HepG2 (cell line): ENCODE measurements at regions not wholly inside any gene's neighbourhood (a gene's known extent, or its start where the extent isn't known, plus 50 kb on each side); places are given as distances from the start of the nearest gene placed in this dataset.

ENCODE experiments used
- ATAC-seq: fragments of 200-7000 bp; cut with Tn5 transposase; 3 replicates; pipeline ENCODE4 v1.9.1; 2020; ENCODE audit warnings: mild to moderate bottlenecking, moderate library complexity
- BruUV-seq: library from RNA; stranded (reverse); fragments of 400-500 nt; replicated peaks from 2 replicates; lab custom pipeline; 2021; lab: Mats Ljungman, UMichigan
- CTCF ChIA-PET: fragments of 300-600 bp; formaldehyde crosslinking; extraction: SDS; loops from one replicate; lab custom pipeline; 2021; ENCODE audit warnings: low total read pairs, inconsistent platforms, low intra/inter-chr PET ratio; lab: Yijun Ruan, JAX
- POLR2A ChIA-PET: fragments of 350-600 bp; sonication (Branson Sonifier 250); formaldehyde crosslinking; loops from one replicate; lab custom pipeline; 2020; ENCODE audit warnings: antibody characterized with exemption, inconsistent platforms; lab: Yijun Ruan, JAX
- DNase-seq: peaks from one replicate; pipeline ENCODE4 v3.0.0-alpha.2; 2015; ENCODE audit warnings: low spot score
- FAIRE-seq: peaks from 3 replicates; lab custom pipeline; 2011; peaks lifted over from hg19 to GRCh38; lab: Jason Lieb, UNC
- H2AFZ ChIP-seq: one replicate; pipeline ENCODE4 v1.6.1; 2011; ENCODE audit warnings: low read length, inconsistent platforms
- H3K27ac ChIP-seq: fragments of 300-600 bp; 3 replicates; pipeline ENCODE4 v1.8.0; 2011; ENCODE audit warnings: mixed run types, mild to moderate bottlenecking, mixed read lengths, low read length, inconsistent platforms; ENCODE audit not compliant: insufficient read depth; ENCODE audit errors: extremely low read length
- H3K27me3 ChIP-seq, 2 experiments: fragments of 200-600 bp in 1 of 2; 2 replicates in 1 of 2; 3 replicates in 1 of 2; pipeline versions ENCODE4 v1.6.0 to v1.8.0; 2011; ENCODE audit warnings: low read length in 2 of 2, mild to moderate bottlenecking in 2 of 2, moderate library complexity in 2 of 2, inconsistent platforms in 1 of 2; ENCODE audit not compliant: insufficient read depth in 2 of 2, control insufficient read depth in 1 of 2
- H3K36me3 ChIP-seq, 2 experiments: fragments of 200-600 bp in 1 of 2; replicated peaks in 1 of 2; 2 replicates in 1 of 2; 3 replicates in 1 of 2; pipeline versions ENCODE4 v1.5.1 to v1.8.0; 2011; ENCODE audit warnings: low read length in 2 of 2, inconsistent platforms in 1 of 2; ENCODE audit not compliant: insufficient read depth in 2 of 2, control insufficient read depth in 1 of 2
- H3K4me1 ChIP-seq: 2 replicates; pipeline ENCODE4 v1.5.1; 2012; ENCODE audit warnings: low read length, inconsistent platforms; ENCODE audit not compliant: insufficient read depth
- H3K4me2 ChIP-seq: 2 replicates; pipeline ENCODE4 v1.6.0; 2011; ENCODE audit warnings: low read depth, low read length, inconsistent platforms
- H3K4me3 ChIP-seq, 3 experiments: fragments of 200-600 bp in 1 of 3; sonication (generic), shearing (Covaris generic) in 1 of 3; replicated peaks in 1 of 3; 2 replicates each; pipeline ENCODE4 v1.5.1; 2011 to 2016; ENCODE audit warnings: low read length in 3 of 3, inconsistent platforms in 2 of 3, low read depth in 2 of 3, mild to moderate bottlenecking in 2 of 3, control low read depth in 1 of 3, mixed read lengths in 1 of 3; ENCODE audit not compliant: insufficient read depth in 1 of 3
- H3K79me2 ChIP-seq: one replicate; pipeline ENCODE4 v1.6.1; 2011; ENCODE audit warnings: low read length, inconsistent platforms; ENCODE audit not compliant: insufficient read depth
- H3K9ac ChIP-seq: 2 replicates; pipeline ENCODE4 v1.6.0; 2011; ENCODE audit warnings: mild to moderate bottlenecking, low read depth, low read length, inconsistent platforms; ENCODE audit not compliant: insufficient read depth
- H3K9me3 ChIP-seq: 2 replicates; pipeline ENCODE4 v1.5.1; 2012; ENCODE audit warnings: mild to moderate bottlenecking, low read length
- H4K20me1 ChIP-seq: 2 replicates; pipeline ENCODE4 v1.6.0; 2011; ENCODE audit warnings: inconsistent platforms, mild to moderate bottlenecking, low read length, moderate library complexity; ENCODE audit not compliant: insufficient read depth
- ATAD3A ChIP-seq: sonication (generic); formaldehyde crosslinking; IDR thresholded peaks from 2 replicates; pipeline ENCODE4 v1.4.0; 2020; ENCODE audit warnings: missing genetic modification reagents
- HNF4A ChIP-seq: sonication (generic); formaldehyde crosslinking; IDR thresholded peaks from 2 replicates; pipeline ENCODE4 v1.4.0; 2020; ENCODE audit warnings: missing genetic modification reagents
- SYNCRIP ChIP-seq: fragments of 200-400 bp; formaldehyde crosslinking; IDR thresholded peaks from 2 replicates; pipeline ENCODE4 v1.6.1; 2018; ENCODE audit warnings: mild to moderate bottlenecking, low read depth, low read length; ENCODE audit not compliant: insufficient read depth
- ZNF143 ChIP-seq: sonication (generic); formaldehyde crosslinking; IDR thresholded peaks from 2 replicates; pipeline ENCODE4 v1.4.0; 2020; ENCODE audit warnings: missing genetic modification reagents
- ZNF557 ChIP-seq: sonication (generic); formaldehyde crosslinking; IDR thresholded peaks from 2 replicates; pipeline ENCODE4 v1.4.0; 2020; ENCODE audit warnings: missing genetic modification reagents
- ZNF644 ChIP-seq: IDR thresholded peaks from 2 replicates; pipeline ENCODE4 v1.6.1; 2016; ENCODE audit warnings: low read depth
- WGBS: methylation state at CpG from one replicate; pipeline ENCODE4 v1.1.6; 2017; ENCODE audit warnings: low lambda C conversion rate; 5-methylcytosine and 5-hydroxymethylcytosine counted together
- in situ Hi-C: cut with HindIII; loops from 2 replicates; pipeline ENCODE4 v1.10.0; 2017; ENCODE audit warnings: low pct_unique_long_range_greater_than_20kb; ENCODE audit not compliant: extremely low pct_ligation_motif_present
- intact Hi-C: fragments of 100-400 bp; cut with micrococcal nuclease; formaldehyde crosslinking; loops from one replicate; pipeline ENCODE4 v1.10.0; 2022; ENCODE audit not compliant: unreplicated experiment

DNA sequence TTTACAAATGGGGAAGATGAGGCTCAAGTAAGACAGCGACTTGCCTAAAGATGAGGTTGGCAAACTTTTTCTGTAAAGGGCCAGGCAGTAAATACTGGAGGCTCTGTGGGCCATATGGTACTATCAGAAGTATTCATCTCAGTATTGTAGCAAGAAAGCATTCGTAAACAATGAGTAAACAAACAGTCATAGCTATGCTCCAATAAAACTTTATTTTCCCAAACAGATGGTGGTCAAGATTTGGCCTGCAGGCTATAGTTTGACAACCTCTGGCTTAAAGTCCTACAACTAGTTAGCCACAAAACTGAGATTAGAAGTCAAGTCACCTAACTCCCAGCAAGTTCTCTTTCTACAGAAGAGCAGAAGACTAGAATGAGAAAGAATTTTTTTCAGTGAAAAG, 177.0 kb upstream of the NECTIN3 start:
- H3K4me3 ChIP-seq = no peak overlapping the region
- no peak overlapping the region for H2AFZ ChIP-seq
- DNase-seq (no peak), ATAC-seq (no peak), FAIRE-seq (no peak)
- in situ Hi-C loops (no loop called here), intact Hi-C loops (loop anchor here (10.0 kb wide), 1 partner anchor 120 kb away; no protein-coding TSS in a partner anchor)
- H3K79me2 ChIP-seq = no peaks in the 10 kb centered on the region
- H3K27ac ChIP-seq = no peak overlapping the region
- POLR2A ChIA-PET = no interaction called here
- H3K36me3 ChIP-seq = no peaks in the 10 kb centered on the region
- no peak overlapping the region for H3K4me2 ChIP-seq
- CTCF ChIA-PET = no interaction called here
- peaks cover 12% of the 10 kb centered on the region for H3K4me1 ChIP-seq
- H3K9me3 ChIP-seq = no peaks in the 10 kb centered on the region
- no TSS peak for BruUV-seq
- 67% methylated on average over 2 of the region's 2 CpGs for WGBS
- H4K20me1 ChIP-seq = no peaks in the 10 kb centered on the region
- no peaks in the 10 kb centered on the region for H3K27me3 ChIP-seq
- no peak overlapping the region for H3K9ac ChIP-seq
- TF ChIP-seq ZNF143 (CRISPR knock-in tag) = no peak
- TF ChIP-seq SYNCRIP = no peak
- no peak for TF ChIP-seq ATAD3A

DNA sequence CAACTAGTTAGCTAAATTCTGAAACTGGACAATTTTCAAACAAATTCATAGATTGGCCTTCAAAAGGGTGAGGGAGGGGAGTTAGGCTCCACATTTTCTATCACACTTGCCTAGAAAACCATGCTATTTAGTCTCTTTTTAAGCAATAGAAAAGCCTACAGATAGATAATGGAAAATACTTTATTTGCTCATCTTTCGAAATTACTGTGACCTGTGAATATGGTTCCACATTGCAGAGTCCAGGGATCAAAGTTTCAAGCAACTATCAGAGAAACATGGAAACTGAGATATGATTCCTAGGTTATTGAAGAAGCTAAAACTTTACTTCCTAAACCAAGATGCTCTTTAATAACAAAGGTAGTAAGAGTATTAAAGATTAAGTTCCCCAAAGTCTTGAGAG, 176.6 kb upstream of the NECTIN3 start:
- BruUV-seq = no TSS peak

More for the DNA sequence above, 176.6 kb upstream of the NECTIN3 start:
- TF ChIP-seq ZNF644 (CRISPR knock-in tag) (0 out of 2 replicates have a peak, but pooled peaks have one; percentile 24), ZNF557 (CRISPR knock-in tag) (no peak), HNF4A (peak; percentile 55)
- Histone ChIP-seq H3K79me2 (no peaks in the 10 kb centered on the region), H3K27ac (no peak overlapping the region), H3K36me3 (no peaks in the 10 kb centered on the region), H3K9me3 (no peaks in the 10 kb centered on the region), H3K4me2 (no peak overlapping the region), H3K4me3 (no peak overlapping the region), H2AFZ (no peak overlapping the region), H3K4me1 (peaks cover 12% of the 10 kb centered on the region), H3K9ac (no peak overlapping the region), H3K27me3 (no peaks in the 10 kb centered on the region), H4K20me1 (no peaks in the 10 kb centered on the region)
- WGBS = 7% methylated on average over 1 of the region's 1 CpG
- ATAC-seq (no peak), DNase-seq (peak; percentile 3), FAIRE-seq (no peak)
- intact Hi-C loops (loop anchor here (5.0 to 10.0 kb wide), 2 partner anchors 120 to 183 kb away; no protein-coding TSS in a partner anchor), in situ Hi-C loops (no loop called here)
- ChIA-PET POLR2A (no interaction called here), CTCF (no interaction called here)
